Kidney tubule cell (primary cell): ENCODE measurements at regions not wholly inside any gene's neighbourhood (a gene's known extent, or its start where the extent isn't known, plus 50 kb on each side); places are given as distances from the start of the nearest gene placed in this dataset.
"Not testable (repeated sequence)": the region's sequence is repeated elsewhere in the genome, so short reads cannot be mapped to it uniquely, and the experiment has no call there.

Experiments used
- DNase-seq: peaks from one replicate; pipeline ENCODE4 v3.0.0-alpha.2; 2018; ENCODE audit warnings: low spot score

DNA sequence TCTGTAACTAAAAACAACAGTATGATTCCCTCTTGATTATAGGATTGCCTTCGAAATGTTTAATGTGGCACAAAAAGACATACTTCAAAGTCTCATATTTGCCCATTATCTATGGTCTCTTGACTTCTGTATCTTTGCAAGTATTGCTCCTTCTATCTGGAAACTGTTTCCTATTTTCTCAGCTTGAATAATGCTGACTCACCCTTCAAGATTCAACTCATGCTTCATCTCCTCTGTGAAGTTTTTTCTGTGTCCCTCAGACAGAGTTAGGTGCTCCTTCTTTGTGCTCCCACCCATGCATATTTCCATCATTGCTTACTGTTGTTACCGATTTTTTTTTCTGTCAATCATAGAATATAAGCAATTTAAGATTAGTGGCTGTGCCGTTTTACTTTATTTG is 192.8 kb upstream of the ROBO1 start:
- DNase-seq, result no peak

DNA sequence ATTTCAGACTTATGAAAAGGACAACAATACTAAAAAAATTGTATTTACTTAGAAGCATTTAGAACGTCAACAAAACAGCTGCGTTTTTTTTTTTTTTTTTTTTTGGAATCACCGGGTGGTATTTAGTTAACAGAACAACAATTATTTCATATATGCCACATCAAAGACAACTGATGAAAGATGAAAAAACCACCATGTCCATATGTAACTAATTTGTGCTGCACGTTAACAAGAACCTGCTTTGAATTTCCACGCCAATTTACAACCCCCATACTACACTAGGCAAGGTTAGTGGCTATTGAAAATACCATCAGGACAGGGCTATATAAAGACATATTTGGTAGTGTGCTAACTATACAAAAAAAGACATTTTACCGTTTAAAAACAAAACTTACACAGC is 189.3 kb upstream of the ROBO1 start:
- no peak for DNase-seq

DNA sequence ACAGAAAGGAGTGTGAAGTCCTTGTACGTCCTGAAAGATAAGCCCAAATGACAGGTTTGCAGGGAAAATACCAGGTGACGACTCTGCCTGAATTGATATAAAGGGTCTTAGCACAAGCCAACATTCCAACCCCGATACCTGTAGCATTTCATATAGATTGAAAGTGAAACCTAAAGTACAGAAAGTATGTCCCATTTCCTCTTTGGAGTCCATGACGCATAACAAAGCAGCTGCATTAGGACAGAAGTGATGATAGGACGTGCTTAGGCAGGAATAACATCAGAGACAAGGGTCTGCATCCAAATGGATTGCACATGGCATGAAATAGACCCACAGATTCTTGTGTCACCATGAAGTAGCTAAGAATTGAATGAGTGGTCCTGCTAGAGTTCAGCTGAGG is 187.0 kb upstream of the ROBO1 start:
- DNase-seq, result no peak

DNA sequence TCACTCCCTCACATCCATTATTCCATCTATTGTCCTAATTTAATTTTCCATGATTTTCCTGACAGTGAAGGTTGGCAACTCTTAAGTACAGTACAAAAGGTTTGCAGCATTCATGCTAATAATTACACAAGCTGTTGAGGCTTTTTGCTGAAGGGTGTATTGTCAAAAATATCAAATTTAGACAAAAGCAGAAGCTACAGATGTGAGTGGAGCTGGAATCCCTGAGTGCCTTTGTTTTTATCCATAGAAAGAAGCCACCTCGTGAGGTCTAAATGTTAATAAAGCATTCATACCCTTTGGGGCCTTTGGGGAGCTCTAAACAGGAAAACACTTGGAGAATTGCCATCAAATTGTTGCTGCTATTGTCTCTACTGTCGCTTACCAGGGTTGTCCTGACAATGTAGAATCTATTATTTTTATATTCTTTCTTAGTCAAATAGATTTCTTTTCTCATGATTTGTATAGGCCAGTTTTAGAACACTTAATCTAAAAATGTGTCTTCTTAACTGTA is 185.8 kb upstream of the ROBO1 start:
- DNase-seq, result no peak

DNA sequence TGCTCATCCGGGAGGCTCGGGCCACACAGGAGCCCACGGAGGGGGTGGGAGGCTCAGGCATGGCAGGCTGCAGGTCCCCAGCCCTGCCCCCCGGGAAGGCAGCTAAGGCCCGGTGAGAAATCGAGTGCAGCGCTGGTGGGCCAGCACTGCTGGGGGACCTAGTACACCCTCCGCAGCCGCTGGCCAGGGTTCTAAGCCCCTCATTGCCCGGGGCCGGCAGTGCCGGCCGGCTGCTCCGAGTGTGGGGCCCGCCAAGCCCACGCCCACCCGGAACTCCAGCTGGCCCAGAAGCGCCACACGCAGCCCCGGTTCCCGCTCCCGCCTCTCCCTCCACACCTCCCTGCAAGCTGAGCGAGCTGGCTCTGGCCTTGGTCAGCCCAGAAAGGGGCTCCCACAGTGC is 183.6 kb upstream of the ROBO1 start:
- not testable (repeated sequence) for DNase-seq

DNA sequence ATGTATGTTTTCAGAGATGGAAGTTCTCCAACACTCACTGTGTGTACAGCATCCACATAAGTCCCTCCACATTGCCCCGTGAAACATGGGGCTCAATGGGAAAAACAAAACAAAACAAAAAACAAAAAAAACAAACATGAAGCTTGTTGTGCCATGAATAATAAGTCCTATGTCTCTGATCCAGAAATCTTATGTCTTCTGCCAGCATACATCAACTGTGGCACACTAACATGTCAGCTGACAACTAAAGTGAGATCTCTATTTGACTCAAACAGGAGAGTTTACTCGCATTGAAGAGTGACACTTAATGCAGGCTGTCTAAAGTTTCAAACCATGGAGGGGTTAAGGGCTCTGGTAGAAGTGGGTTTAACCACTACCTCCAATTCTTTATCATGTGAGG is 180.2 kb upstream of the ROBO1 start:
- no peak for DNase-seq

DNA sequence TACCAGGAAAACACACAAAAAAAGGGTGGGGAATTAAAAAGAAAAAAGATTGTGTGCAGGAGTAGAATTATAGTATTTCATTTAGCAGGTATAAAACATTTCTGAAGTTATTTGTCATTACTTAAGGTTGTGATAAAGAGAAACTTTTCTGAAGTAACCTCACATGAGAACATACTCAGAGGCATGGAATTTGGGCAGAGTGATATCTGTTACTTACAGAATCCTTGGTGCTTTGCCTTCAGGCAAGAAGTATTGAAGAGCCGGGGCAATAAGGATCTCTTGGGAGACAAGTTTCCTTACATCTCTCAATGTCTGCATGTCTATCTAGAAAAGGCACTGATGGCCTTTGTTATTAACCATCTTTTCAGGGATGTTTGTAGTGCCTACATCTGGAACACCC is 179.7 kb upstream of the ROBO1 start:
- no peak for DNase-seq

DNA sequence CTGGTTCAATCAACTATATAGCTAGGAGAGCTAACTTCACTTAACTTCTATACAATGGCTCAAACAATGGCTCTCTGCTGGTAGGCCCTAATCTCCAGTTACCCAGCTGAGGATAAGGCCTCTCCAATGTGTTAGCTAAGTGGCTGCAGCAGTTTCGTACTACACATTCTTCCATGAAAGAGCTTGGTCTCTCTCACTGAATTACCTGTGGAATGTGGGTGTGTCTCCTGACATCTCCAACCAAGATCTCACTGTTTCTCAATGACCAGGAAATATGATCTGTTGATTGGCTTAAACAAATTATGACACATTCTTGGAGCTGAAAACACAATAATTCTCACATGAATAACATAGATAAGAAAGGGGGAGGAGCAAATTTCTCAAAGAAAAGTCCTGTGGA is 169.8 kb upstream of the ROBO1 start:
- DNase-seq, result peak; percentile 38

DNA sequence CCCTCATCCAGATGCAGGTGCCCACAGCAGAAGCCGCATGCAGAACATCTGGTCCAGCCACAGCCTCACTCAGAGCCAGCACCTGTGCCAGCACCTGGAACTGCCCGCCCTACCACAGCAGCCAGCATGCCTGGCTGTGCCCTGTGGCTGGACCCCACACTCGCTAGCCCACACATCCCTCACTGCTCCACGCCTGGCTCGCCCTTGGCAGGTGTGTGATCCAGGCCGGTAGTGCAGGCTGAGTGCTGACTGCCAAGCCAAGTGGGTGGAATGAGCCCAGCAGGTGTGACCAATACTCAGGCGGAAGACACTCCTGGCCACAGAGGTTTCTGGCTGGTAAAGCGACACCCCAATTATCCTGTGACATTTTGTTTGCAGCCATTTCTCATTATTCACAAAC is 162.4 kb upstream of the ROBO1 start:
- no peak for DNase-seq

DNA sequence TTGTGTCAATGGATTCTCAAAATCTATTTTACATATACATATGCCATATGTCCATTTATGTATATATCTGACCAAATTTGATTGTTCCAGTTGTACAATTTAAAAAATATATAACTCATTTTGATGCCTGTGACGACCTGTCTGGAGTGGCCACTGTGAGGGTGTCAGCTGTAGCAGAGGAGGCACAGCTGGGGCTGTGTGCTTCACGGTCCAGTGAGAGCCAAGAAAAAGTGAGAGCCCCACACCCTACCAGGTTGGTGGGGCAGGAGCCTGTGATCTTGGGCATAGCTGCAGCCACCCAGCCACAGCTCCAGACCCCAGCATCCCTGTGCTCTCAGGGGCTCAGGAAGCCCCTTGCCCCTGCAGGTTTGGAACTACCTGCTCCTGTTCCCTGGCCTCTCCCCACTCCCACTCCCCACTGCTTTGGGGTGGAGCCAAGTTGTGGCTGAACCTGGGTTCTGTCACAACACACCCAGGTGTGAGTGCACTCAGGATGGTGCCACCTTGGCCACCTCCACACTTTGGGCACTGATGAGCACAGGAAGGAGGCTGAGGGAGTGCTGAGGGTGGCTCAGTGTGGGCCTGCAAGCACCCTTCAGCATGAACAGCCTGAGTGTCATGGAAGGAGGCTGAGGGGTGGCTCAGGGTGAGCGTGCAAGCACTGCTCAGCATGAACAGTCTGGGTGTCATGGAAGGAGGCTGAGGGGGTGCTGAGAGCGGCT is 161.1 kb upstream of the ROBO1 start:
- no peak for DNase-seq

DNA sequence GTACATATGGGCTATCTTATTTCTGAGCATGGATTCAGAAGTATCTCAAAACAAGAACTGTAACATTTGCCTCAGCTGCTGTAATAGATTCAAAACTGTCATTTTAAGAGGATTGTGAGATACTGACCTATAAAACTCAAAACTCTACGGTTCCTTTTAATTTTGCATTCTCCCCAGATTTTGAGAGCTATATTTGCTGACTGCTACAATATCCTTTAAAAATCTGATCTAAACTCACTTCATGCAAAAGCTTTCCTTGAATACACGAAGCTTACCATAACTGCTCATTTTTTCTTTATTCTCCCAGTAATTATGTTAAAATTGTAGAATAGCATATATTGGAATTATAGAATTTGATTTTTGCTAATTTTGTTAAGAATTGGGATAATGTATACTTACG is 158.7 kb upstream of the ROBO1 start:
- no peak for DNase-seq

DNA sequence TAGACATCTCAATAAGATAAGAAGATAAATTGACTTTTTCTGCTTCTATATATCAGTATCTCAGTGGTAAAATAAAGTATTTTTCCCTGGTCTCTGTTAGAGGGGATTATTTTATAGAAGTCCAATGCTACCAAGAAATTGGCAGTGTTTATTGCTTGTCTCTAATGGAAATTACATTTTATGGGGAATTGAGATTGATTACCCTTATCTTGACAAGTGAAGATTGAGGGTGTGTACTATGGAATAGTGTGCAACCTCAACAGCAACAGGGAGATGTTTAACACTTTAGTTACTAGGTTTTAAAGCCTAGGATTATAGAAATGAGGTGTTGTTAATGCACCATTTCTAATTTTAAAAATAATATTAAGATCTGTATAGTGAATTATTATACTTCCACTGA is 154.8 kb upstream of the ROBO1 start:
- DNase-seq, result no peak

DNA sequence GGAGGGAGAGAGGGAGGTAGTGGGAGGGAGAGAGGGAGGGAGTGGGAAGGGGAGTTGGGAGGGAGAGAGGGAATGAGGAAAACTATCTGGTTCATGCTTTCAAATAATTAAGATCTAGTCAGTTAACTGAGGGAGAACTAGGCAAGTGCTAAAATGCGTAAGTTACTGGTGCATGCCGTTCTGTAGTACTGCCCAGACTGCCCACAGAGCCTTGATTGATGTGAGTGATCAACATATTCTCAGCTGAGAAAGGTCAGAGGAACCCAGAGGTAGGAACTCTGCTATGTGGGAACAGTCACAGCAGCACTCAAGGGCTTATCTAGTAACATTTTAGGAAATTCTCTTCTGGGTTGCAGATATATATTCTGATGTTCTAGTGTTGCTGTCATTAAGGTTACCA is 149.8 kb upstream of the ROBO1 start:
- DNase-seq, result peak; percentile 1

DNA sequence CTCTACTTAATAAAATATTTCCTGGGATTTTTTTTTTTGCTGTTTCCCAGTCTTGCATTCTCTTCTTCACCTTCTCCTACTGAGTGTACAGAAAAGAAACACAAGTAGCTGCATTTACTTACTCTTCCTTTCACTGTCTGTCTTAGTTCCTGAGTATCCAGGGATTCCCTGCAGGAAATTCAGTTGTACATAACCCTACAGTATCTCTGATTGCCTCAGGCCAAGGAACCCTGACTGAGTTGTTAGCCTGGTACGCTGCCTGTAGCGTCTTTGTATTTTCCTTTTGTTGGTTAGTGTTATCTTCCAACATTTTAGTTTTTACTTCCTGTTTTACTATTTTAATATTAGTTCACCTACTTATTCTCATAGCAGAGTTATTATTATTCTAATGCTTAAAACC is 142.5 kb upstream of the ROBO1 start:
- no peak for DNase-seq

DNA sequence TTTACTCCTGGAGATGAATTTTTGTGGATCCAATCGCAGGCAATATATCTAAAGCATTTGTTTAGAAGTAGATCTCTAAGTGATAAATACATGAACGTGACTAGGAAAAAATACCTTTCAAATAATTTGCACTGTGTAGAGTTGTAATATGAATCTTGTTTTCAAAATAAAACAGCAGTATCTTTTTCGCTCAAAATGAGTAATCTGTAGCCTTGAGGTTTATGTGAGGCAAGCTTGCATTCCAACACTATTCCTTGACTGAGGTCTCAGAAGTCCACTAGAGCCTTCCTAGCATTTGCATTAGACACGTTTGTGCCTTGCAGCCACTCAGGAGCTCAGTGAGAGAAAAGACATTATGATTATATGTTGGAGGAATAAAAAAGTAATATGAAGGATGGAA is 138.3 kb upstream of the ROBO1 start:
- DNase-seq, result no peak

DNA sequence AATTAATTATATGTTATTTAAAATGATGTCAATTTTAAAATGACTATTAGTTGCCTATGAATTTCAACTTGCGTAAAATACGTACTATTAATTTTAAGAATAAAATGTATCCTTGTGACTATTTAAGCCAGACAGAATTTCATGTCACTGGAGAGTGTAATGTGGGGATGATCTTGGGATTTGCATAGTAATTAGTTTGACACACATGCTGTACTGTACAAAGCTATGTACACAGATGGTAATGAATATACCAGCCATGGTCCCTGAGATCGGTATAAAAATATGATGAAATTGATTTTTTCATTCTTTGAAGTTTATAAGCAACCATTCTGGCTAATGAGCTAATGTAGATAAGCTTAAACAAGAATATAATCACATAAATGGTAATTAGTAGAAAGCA is 134.4 kb upstream of the ROBO1 start:
- DNase-seq, result no peak

DNA sequence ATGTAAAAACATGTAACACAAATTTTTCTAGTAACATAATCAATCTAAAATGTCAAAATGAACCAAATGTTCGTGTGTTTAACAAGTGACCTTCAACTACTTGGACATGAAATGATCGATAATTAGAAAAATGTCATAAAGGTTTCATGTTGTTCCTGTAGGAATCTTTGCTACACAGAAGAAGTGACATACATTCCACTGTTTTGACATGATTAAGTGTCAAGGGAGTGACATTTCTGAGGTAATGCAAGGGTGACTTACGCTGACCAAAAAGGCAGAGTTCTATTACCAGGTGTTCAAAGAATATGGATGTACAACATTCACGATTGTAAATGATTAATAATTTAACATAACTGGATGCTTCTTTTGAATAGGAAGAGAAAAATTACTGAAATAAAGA is 131.1 kb upstream of the ROBO1 start:
- DNase-seq, result no peak

DNA sequence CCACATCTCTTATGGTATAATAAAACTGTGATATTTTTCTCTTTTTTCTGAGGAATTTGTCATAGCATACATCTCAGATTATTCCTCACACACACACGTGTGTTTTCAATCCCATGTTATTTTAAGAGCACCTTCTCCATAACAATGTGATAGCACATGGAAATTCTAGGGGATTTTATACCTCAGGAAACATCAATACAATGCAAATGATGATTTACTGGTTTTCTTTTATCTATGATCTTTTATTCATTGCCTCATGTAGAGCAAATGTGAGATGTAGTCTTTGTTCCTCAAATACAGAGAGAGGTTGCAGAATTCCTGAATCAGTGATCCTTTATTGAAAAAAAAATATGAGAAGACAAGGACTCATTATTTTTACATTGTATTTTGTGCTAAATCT is 128.3 kb upstream of the ROBO1 start:
- DNase-seq, result no peak

DNA sequence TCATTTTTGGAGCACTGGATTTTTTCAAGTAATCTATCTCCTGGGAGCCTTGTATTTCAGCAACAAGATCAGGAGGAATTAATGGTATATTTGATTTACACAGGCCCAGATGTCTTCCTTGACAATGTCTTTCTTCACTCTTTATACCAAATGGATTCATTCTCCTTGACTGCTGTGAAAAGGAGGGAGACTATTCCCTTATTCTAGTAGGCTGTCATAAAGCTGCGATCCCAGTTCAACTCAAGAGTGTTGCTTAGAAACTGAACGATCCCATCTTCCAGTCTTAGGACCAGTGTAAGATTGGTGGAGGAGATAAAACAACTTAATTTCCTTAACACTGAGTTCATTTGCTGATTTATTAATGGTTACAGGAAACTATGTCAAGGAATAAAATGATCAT is 119.4 kb upstream of the ROBO1 start:
- no peak for DNase-seq

DNA sequence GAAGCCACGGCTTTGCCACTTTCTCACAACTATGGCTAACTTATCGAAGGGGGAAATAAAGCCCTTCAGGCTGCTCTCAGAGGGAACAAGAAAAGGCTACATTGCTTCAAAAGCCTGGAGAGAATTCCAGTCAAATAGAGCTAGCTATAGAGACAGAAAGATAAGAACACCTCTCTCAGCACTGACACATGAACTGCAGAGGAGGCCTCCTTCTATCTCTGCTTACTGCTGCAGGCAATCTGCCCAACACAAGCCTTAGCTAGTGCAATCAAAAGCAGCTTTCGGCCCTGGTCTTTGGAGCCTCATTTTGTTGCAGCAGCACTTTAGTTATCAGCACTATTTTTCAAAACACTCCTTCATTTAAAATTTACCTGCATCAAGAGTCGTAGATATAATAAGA is 118.4 kb upstream of the ROBO1 start:
- no peak for DNase-seq

DNA sequence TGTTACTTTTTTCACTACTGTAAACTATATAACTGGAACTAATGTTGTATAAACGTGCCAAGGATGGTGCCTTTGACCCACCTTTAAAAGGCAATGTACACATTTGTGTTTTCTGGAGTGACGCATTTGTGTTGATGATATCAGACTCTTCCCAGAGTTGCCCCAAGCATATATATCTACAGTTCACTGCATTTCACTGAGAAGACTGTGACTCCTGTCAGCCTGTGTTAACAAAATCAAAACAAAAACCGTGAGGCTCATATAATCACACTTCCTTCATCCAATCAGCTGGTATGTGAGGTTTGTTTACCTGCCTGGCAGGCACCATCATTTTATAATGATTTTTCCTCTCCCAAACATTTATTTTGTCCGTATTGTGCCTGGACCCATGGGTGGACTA is 117.6 kb upstream of the ROBO1 start:
- DNase-seq, result no peak

DNA sequence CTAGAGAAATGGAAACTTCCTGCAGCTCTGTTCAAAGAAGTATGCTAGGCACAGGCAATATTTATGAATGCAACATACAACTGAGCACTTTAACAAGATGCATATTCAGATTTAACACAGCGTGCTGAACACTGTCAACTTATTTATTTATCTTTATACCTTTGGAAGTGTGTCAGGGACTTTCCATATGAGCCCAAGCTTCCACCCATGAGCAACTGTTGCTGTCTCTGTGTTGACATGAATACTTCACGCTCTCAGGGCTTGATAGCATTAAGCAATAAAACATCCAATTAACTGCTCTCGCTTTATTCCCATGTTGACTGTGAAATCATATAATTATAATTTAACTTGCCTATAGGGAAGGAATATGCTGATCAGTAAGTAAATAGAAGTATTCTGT is 116.6 kb upstream of the ROBO1 start:
- DNase-seq, result no peak

DNA sequence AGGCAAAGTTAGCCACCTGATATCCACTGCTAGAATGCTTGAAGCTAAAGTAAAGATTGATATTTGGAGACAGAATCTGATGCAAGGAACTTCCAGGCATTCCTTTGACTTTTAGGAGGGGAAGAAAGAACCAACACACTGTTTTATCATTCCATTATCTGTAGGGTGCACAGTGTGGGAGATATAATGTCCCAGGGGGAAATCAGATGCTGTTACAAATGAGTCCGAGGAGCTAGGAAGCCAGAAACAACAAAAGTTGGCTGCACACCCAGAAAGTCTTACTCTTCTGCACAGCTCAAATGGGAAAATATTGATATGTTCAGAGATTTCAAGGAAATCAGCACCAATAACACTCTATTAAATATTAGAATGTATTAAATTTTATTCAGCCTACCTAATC is 113.6 kb upstream of the ROBO1 start:
- no peak for DNase-seq

DNA sequence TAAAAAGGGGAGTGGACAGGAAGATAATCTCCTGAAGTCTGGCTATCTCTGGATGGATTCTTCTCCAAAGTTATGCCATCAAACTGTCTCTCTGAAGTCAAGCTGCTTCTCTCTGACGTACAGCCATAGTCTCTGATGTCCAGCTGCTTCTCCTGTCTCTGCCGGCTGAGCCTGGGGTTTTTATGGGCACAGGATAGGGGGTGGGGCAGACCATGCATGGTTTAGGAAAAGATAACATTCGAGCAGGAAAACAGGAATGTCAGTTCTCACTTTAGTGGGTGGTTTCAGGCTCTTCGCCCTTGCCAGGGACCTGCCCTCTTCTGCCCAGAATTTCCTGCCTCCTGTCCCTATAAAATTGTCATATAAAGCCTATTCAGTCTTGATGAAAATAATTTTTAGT is 110.9 kb upstream of the ROBO1 start:
- DNase-seq, result no peak

DNA sequence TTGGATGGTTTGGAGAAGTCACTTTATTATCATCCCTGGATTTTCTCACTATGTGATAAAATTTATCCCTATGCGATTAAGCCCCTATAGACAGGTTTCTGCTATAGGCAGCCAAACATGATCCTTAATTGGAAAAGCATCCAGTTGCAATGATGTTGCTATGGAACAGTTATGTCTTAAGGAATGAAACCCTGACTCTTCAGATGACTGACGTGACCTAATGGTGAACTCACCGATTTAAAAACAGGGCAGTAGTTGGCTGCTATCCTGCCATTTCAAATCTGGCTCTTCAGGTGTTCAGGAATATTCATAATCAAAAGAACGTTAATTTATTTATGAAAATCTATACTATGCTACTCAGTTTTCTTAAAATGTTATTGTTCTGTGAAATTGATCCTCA is 106.8 kb upstream of the ROBO1 start:
- no peak for DNase-seq
